ENCODE measurements at regions not wholly inside any gene's neighbourhood (a gene's known extent, or its start where the extent isn't known, plus 50 kb on each side); places are given as distances from the start of the nearest gene placed in this dataset.

DNA sequence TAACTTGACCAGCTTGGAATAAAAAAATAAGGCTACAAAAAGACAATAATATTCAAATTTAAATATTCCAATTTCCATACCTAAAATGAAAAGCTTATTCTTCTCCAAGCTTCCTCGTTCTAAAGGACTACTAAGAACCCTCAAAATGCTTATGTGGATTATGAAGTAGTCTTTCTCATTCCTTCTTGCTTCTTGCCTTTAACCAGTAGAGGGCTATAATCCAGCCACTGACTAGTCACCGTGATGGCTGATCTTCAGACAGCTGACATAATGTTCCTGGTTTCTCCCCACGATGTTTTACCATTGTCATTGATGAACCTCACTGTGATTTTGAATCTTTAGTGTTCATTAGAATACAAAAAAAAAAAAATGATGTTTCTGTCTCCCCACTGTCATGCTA lies 515.3 kb downstream of the TLE1 start:
- TF ChIP-seq EP300 (IDR thresholded peaks at IDR 0.05; ENCODE audit: low read length) (no peak), TSC22D4 (tag; IDR thresholded peaks at IDR 0.05) (no peak), POLR2AphosphoS5 (IDR thresholded peaks at IDR 0.05; ENCODE audit: control insufficient read depth, insufficient read depth, low read depth, low read length) (no peak), NFATC3 (IDR thresholded peaks at IDR 0.05) (no peak), SIN3B (IDR thresholded peaks at IDR 0.05; ENCODE audit: low read depth) (no peak), POU5F1 (IDR thresholded peaks at IDR 0.05; ENCODE audit: borderline replicate concordance, low read depth, low read length, partially characterized antibody) (no peak)
- TF ChIP-seq, protein P1, sequence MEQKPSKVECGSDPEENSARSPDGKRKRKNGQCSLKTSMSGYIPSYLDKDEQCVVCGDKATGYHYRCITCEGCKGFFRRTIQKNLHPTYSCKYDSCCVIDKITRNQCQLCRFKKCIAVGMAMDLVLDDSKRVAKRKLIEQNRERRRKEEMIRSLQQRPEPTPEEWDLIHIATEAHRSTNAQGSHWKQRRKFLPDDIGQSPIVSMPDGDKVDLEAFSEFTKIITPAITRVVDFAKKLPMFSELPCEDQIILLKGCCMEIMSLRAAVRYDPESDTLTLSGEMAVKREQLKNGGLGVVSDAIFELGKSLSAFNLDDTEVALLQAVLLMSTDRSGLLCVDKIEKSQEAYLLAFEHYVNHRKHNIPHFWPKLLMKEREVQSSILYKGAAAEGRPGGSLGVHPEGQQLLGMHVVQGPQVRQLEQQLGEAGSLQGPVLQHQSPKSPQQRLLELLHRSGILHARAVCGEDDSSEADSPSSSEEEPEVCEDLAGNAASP (IDR thresholded peaks at IDR 0.05), result no peak
- TF ChIP-seq, protein P2, sequence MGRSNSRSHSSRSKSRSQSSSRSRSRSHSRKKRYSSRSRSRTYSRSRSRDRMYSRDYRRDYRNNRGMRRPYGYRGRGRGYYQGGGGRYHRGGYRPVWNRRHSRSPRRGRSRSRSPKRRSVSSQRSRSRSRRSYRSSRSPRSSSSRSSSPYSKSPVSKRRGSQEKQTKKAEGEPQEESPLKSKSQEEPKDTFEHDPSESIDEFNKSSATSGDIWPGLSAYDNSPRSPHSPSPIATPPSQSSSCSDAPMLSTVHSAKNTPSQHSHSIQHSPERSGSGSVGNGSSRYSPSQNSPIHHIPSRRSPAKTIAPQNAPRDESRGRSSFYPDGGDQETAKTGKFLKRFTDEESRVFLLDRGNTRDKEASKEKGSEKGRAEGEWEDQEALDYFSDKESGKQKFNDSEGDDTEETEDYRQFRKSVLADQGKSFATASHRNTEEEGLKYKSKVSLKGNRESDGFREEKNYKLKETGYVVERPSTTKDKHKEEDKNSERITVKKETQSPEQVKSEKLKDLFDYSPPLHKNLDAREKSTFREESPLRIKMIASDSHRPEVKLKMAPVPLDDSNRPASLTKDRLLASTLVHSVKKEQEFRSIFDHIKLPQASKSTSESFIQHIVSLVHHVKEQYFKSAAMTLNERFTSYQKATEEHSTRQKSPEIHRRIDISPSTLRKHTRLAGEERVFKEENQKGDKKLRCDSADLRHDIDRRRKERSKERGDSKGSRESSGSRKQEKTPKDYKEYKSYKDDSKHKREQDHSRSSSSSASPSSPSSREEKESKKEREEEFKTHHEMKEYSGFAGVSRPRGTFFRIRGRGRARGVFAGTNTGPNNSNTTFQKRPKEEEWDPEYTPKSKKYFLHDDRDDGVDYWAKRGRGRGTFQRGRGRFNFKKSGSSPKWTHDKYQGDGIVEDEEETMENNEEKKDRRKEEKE (IDR thresholded peaks at IDR 0.05; ENCODE audit: borderline replicate concordance in 1 of 2, control insufficient read depth in 1 of 2, low read depth in 2 of 2, low read length in 1 of 2), result no peak
